ENCODE measurements at regions not wholly inside any gene's neighbourhood (a gene's known extent, or its start where the extent isn't known, plus 50 kb on each side); places are given as distances from the start of the nearest gene placed in this dataset.
"Not testable (repeated sequence)": the region's sequence is repeated elsewhere in the genome, so short reads cannot be mapped to it uniquely, and the experiment has no call there.

DNA sequence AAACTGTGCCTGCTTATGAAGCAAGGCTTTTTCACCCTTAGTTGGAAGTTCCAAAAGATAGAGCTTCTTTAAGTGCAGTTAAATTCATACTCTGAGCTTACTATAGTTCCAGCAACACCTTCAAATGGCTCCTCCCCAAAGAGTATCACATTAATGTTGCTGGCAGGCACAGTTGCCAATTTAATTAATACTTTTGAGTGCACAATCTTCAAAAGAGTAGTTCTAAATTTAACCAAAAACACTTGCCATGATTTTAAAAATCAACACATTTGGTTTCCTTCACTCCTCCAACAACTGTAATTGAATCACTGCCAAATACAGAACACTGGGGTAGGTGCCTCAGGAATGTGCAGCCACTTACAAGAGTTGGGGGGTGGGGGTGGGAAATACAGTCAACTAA is 150.6 kb upstream of the UBE2E3 start:
- no peak for DNase-seq (ENCODE audit: low spot score)

DNA sequence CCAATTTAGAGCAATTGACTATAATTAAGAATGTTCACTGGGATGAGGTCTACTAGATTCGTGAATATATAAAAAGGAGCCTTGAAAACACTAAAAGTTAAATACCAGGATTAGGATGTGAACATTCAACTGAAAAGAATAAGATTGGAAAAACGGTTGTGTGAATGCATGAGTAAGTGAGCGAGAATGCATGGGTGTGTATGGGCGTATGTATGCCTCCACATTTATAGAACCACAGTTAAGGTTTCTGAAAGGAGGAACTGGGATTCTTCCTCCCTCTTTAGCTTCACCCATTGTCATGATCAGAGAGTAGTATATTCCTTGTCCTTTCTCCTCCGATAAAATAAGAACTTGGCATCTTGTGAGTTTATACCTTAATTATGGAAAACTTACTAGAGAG is 151.1 kb upstream of the UBE2E3 start:
- peak; percentile 42 for DNase-seq (ENCODE audit: low spot score)

DNA sequence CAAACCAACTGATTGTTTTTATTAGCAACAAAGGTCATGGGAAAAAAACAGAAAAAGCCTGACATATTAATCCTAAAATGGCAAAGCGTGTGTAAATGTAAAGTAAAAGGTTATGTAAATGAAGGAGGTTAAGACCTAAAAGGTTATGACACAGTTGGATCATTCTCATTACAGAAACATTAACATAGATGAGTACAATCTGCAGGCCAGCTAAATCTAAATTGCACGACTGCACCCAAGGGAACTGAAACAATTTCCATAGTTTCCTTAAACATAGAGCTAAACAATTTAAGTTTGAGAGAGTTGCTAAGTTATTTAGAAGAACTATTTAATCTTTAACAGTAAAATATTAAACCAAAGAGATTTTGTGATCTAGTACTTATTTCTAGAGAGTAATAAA is 151.6 kb upstream of the UBE2E3 start:
- DNase-seq (ENCODE audit: low spot score) = no peak

DNA sequence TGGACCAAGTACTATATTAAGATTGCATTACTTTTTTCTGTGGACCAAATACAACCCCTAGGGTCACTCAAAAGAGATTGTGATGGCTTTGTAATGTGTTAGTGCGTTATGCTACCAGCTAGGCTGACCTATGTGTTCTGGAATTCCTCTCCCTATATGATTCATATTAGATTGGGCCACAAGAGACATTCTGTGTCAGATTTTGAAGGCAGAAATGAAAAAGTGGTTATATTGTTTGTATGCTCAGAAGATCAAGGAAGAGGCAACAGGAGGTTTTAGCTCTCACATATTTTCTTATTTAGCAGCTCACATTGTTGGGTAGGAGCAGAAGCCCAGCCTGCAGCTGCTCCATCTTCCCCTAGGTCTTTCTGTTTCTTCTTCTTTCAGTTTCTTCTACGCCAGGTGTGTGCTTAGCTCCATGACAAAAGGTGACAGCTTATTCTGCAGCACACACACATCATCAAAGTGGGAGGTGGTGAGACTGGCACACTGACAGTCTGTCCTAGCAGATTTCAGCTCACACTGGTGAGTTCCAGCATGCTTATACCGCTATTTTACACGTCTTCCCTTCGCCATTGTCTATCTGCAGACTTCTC is 156.8 kb upstream of the UBE2E3 start:
- DNase-seq (ENCODE audit: low spot score) = no peak

DNA sequence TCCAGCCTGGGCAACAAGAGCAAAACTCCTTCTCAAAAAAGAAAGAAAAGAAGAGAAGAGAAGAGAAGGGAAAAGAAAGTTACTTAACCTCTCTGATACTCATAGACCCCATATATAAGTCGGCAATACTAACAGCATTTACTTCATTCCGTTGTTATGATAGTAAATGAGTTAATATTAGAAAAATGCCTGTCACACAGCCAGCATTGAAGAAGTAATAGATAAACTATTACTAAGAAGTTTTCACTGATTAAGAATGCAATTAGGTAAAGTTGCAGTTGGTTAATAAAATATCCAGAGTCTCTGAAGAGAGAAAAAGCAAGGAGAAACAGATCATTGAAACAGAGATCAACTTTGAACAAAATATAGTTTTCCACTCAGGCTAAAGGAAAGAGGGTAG is 161.3 kb upstream of the UBE2E3 start:
- DNase-seq (ENCODE audit: low spot score) = no peak

DNA sequence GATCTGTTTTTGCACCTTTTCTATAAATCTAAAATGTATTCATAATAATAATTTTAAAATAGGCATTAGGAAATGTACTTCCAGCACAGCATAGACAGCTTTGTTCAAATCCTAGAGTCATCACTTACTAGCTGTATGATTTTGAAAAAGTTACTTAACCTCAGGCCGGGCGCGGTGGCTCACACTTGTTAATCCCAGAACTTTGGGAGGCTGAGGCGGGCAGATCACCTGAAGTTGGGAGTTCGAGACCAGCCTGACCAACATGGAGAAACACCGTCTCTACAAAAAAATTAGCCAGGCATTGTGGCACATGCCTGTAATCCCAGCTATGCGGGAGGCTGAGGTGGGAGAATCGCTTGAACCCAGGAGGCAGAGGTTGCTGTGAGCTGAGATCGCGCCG is 161.7 kb upstream of the UBE2E3 start:
- DNase-seq (ENCODE audit: low spot score) = not testable (repeated sequence)

DNA sequence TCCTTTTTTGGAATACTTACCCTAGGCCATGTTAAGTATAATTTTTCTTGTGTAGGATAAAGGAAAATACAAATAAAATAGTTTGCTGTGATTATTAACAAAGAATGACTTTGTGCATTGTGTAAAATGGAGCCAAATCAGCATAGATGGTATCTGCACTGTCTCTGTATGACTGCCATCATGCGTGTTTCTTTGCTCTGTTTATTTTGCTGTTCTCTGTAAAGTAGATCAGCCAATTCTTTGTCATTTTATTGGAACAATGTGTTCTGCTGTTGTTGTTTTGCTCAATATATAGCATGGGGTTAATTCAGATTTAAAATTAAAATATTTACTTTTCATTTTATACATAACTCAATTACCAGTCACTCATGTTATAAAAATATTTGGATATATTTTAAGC is 181.3 kb upstream of the UBE2E3 start:
- DNase-seq (ENCODE audit: low spot score) = no peak

DNA sequence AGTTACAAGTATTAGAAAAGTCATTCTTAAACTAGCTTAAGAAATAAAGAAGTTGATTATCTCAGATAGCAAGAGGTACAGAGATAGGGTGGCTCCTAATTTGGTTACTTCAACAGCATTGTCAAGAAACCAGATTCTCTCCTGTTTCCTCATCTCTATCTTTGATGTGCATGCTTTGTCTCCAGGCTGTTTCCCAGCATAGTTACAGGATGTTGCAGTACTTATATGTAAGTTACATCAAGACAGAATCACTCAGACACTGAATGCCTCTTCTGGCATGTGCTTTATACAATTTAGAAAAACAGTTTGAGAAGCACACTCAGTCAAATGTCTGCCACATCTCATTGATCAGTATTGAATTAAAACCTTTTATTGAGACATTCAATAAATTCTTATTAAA is 189.5 kb upstream of the UBE2E3 start:
- no peak for DNase-seq (ENCODE audit: low spot score)

DNA sequence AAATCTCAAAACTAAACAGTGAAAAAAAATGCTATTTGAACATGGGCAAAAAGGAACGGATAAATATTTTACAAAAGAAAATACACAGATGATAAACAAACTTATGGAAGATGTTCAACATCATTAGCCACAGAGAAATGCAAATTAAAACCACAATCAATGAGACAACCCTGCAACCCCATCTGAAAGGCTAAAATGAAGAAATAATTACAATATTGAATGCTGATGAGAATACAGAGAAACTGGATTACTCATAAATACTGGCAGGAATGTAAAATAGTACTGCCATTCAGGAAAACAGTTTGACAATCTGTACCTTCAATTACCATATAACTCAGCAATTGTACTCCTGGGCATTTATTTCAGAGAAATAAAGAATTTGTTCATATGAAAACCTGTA is 193.1 kb upstream of the UBE2E3 start:
- no peak for DNase-seq (ENCODE audit: low spot score)

DNA sequence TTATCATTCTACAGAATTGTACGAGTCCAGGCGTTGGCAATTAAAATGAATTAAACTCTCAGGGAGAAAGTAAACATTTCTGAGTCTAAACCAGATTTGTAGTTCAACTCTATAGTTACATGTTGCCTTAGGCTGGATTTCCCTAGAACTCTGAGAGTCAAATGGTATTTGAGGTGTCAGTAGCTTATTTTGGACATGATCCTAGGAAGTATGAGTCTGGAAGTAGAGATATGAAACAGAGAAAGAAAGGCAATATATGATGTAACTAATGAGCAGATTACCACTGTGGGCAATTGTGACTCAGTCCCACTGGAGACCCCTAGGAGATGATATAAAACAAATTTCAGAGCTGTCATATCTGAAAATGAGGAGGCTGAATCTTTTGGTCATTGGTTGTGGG is 199.1 kb upstream of the UBE2E3 start:
- DNase-seq (ENCODE audit: low spot score) = no peak

DNA sequence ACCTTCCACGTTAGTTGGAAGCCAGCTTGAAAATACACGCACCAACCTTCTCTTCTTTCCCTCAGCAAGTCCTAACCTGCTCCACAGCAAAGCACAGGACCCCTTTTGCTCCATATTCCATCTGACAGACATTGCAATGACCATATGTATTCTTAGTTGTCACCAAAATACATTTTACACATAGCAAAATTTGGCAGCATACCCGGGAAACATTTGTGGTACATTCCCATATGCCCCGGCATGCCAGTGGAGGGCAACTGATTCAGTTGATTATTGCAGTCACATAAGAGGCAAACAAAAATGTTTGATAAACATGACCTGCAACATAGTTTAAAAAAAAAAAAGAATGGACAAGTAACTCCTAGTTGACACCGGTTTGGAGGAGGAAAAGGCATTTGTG is 202.1 kb upstream of the UBE2E3 start:
- no peak for DNase-seq (ENCODE audit: low spot score)

DNA sequence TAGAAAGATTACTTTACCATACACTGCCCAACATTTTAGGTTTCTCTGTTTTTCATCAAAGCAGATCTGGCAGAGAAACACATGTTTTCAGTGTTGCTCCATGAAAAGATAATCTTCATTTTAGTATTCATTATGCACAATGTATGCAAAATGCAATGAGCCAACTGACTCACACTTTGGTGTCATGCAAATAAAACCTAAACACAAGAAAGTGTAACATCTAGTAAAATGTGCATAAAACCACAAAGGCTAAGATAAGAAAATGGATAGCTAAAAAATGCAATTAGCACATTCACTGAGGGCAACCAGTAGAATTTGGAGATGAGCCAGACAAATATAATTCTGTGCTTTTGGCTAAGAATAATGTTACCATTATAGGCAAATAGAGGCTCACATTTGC is 203.5 kb upstream of the UBE2E3 start:
- no peak for DNase-seq (ENCODE audit: low spot score)

DNA sequence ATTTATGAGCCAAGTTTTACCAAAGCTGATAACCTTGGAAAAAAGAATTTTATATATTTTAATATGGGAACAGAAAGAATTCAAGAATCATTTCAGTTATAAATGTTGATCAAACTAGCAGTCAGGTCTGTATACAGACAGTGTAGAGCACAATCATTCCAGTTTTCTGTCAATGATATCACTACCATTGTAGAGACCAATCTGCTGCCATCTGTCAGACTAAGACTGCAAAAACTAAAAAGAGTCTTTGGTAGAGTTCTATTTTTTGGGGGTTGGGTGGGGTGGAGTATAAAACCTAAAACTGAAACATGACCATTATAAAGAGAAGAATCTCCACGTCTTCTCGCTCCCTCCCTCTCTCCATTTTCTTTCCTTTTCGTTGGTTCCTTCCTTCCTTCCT is 204.7 kb upstream of the UBE2E3 start:
- DNase-seq (ENCODE audit: low spot score) = no peak

DNA sequence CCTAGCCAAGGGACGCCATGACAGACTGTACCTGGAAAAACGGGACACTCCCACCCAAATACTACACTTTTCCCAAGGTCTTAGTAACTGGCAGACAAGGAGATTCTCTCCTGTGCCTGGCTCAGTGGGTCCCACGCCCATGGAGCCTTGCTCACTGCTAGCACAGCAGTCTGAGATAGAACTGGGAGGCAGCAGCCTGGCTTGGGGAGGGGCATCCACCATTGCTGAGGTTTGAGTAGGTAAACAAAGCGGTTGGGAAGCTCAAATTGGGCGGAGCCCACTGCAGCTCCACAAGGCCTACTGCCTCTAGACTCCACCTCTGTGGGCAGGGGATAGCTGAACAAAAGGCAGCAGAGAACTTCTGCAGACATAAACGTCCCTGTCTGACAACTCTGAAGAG is 215.1 kb upstream of the UBE2E3 start:
- DNase-seq (ENCODE audit: low spot score) = not testable (repeated sequence)

DNA sequence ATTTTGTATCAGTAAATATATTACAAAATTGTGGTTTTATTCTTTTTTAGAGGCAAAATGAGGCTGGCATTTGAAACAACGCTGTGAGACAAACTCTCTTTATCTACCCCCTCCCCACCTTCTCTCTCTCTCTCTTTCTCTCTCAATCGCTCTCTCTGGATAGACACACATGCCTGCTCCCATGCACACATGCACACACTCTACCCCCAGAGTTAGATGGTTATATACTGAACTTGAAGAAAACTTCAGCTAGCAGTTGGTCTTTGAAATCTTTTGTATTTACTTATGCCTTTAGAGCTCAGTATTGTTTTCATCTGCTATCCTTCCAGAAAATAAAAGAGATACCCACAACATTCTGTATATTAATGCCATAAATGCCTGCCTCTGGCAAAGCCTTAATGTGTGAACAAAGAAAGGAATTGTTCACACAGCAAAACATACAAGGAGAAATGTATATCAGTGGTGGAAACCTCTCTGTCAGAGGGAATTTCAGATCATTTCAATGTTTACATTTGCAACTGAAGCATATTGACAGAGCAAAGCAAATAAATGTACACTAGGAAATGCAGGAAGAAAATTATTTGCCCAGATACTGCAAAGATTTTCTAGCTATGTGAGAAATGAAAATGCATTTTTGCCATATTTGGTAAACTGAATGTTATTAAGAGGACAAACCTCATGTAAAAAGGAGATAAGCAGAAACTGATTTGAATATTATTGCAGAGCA is 217.0 kb upstream of the UBE2E3 start:
- DNase-seq (ENCODE audit: low spot score) = peak; percentile 55

DNA sequence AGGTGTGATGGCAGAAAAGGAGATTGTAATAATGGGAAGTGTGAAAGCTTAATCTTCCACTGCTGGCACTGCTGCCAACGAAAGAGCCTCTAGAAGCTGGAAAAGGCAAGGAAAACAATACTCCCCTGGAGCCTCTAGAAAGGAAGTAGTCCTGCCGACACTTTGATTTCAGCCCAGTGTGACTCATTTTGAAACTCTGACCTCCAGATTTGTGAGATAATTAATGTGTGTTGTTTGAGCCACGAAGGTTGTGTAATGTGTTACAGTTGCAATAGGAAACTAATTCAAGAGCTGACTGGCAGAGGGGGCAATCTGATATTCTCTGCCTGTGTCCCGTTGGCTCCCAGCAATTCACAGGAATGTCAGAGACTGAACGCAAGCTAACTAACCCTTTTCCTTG is 219.2 kb upstream of the UBE2E3 start:
- peak; percentile 71 for DNase-seq (ENCODE audit: low spot score)

DNA sequence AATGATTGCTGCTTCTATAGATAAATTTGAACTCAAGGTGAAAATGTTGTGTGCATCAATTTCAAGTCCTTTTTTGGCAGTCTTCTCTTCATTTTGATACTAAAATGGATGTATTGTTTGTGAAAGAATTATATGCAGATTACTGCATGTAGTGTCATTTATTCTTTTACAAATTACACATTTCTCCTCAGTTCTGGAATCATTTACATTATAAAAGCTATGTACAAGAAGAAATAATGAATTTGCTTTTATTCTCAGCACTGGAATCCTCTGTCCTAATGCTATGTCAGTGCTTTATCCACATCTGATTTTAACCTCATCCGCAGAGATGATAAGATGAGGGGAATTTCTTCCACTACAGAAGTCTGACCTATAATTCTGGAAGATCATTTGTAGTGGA is 220.8 kb upstream of the UBE2E3 start:
- DNase-seq (ENCODE audit: low spot score) = no peak

DNA sequence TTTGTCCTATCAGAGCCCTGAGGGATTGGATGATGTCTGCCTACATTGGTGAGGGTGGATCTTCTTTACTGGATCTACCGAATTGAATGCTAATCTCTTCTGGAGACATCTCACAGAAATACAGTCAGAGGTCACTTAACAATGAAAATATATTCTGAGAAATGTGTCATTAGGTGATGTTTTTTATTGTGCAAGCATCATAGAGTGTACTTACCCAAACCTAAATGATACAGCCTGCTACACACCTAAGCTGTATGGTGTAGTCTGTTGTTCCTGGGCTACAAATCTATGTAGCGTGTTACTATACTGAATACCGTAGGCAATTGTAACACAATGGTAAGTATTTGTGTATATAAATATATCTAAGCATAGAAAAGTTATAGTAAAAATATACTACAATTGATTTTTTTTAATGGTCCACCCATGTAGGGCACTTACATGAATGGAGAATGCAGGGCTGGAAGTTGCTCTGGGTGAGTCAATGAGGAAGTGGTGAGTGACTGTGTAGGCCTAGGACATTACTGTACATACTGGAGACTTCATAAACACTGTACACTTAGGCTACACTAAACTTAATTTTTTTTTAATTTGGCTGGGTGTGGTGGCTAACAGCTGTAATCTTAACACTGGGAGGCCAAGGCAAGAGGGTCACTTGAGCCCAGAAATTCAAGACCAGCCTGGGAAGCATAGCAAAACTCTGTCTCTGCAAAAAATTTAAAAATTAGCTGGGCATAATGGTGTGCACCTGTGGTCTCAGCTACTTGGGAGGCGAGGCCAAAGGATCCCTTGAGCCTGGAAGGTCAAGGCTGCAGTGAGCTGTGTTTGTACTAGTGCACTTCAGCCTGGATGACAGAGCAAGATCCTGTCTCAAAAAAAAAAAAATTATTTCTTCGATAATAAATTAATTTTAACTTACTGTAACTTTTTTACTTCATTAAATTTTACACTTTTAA is 226.3 kb upstream of the UBE2E3 start:
- no peak for DNase-seq (ENCODE audit: low spot score)

DNA sequence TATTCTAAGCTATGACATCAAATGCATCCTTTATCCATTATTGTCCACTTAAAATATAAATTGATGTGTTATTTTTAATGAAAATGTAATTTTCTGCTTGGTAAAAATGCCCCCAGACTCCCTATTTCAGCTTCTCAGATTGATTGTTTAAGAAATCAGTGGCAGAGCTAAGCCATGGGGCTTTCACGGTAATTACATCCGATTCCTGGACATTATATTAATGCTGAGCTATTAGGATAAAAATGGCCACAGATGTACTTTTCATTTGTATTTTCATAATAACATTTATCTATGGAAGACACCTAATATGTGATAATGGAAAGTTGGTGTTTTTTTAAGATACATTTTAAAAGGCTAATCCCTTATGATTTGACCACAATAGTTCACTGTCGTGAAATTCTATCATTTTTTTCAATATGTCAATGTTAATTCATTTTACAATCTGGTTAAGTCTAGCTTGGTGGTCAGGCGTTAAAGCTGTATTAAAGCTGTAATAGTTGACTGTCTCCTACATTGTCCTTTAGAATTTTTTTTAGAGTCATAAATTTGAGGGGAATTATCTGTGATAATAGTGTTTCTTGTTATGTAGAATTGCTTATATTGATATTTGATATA is 229.0 kb upstream of the UBE2E3 start:
- DNase-seq (ENCODE audit: low spot score) = no peak

DNA sequence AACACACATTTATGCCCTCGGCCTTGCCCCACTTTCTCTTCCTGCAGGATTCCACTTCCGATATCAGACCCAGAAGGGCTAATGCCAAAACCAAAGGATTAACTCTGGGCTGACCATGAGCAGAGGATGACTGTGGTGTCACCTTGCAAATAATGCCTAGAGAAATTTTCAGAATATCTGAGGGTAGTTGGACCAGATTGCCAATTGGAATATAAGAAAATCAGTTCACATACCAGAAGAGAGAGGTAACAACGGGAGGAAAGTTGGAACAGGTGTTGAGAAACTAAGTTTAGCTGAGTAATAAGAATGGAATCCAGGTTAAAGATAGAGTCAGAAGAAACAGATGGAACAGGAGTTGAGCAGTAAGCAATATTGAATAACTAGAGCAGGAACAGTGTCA is 232.7 kb upstream of the UBE2E3 start:
- no peak for DNase-seq (ENCODE audit: low spot score)

DNA sequence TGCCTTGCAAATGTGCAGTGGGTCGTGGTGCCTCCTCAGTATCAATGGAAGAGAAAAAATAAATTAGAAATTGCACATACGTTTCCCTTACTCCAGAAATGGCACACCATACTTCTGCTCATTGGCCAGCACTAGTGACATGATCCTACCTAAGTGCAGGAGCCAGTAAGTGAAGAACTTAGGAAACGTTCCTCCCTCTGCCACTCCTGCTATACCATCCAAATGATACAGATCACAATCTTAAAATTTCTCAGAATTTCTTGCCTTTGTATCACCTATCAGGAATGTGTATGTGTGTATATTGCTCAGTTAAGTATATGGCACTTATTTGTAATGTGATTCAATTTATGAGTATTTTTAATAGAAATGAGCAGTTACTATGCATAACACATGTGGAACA is 237.0 kb upstream of the UBE2E3 start:
- DNase-seq (ENCODE audit: low spot score) = no peak

DNA sequence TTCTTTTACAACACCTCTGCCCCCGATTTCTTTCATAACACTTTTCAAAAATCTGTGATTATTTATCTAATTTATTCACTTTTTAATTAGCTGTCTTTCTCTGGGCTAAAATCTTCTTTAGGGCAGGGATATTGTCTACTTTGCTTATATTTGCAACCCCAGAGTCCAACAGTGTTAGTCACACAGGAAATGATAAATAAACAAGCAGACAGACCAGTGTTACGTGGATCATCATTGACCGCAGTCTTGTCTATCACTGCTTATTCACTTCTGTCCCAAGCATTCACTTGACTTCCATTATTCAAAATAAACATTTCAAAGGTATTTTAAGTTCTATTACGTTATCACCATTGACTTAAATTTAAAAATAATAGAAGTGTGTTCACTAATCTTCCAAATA is 237.6 kb upstream of the UBE2E3 start:
- no peak for DNase-seq (ENCODE audit: low spot score)

Data from HT-29 (cell line).